Endothelial cell of umbilical vein (primary cell): ENCODE measurements at regions not wholly inside any gene's neighbourhood (a gene's known extent, or its start where the extent isn't known, plus 50 kb on each side); places are given as distances from the start of the nearest gene placed in this dataset.

ENCODE experiments used
- CTCF ChIP-seq, 2 donors: IDR thresholded peaks; 1 replicate in 1 of 2; 2 replicates in 1 of 2; pipeline ENCODE4 v1.5.1; 2011; ENCODE audit warnings: low read length in 2 of 2, mild to moderate bottlenecking in 2 of 2, moderate library complexity in 2 of 2, control low read depth in 1 of 2, inconsistent platforms in 1 of 2, low read depth in 1 of 2; ENCODE audit not compliant: insufficient read depth in 1 of 2; ENCODE audit errors: extremely low read depth in 1 of 2
- EZH2 ChIP-seq: IDR thresholded peaks from 2 replicates; pipeline ENCODE4 v1.6.1; 2012; ENCODE audit warnings: borderline replicate concordance, low read depth, mild to moderate bottlenecking, moderate library complexity, low read length, inconsistent platforms; ENCODE audit not compliant: severe bottlenecking
- GATA2 ChIP-seq: IDR thresholded peaks from 2 replicates; pipeline ENCODE4 v1.7.0; 2011; ENCODE audit warnings: low read depth, mild to moderate bottlenecking, moderate library complexity, mixed read lengths, low read length; ENCODE audit not compliant: insufficient read length, insufficient read depth
- JUN ChIP-seq: IDR thresholded peaks from 2 replicates; pipeline ENCODE4 v1.6.1; 2011; ENCODE audit warnings: borderline replicate concordance, low read depth; ENCODE audit not compliant: insufficient read length, insufficient read depth
- MAX ChIP-seq: IDR thresholded peaks from 2 replicates; pipeline ENCODE4 v1.6.1; 2011; ENCODE audit not compliant: insufficient read depth, insufficient read length
- MYC ChIP-seq: IDR thresholded peaks from one replicate; pipeline ENCODE4 v1.6.1; 2011; ENCODE audit warnings: mild to moderate bottlenecking, low read depth, low read length
- POLR2A ChIP-seq: IDR thresholded peaks from 2 replicates; pipeline ENCODE4 v1.6.1; 2012; ENCODE audit warnings: low read depth, mild to moderate bottlenecking, control low read depth, low read length

- TF ChIP-seq CTCF (IDR thresholded peaks at IDR 0.05; ENCODE audit: extremely low read depth in 1 of 2, insufficient read depth in 1 of 2, low read depth in 1 of 2, low read length in 2 of 2): no peak
- no peak for TF ChIP-seq GATA2
- TF ChIP-seq POLR2A: no peak
- TF ChIP-seq MAX: no peak
- no peak for TF ChIP-seq EZH2
- TF ChIP-seq JUN: no peak
- no peak for TF ChIP-seq MYC
These were observed 152.0 kb upstream of the SERP2 start for GRCh38 chr13:44221657-44222056.
